GM13976 (cell line): ENCODE measurements at regions not wholly inside any gene's neighbourhood (a gene's known extent, or its start where the extent isn't known, plus 50 kb on each side); places are given as distances from the start of the nearest gene placed in this dataset.

Experiments used
- DNase-seq: peaks from one replicate; pipeline ENCODE4 v3.0.0; 2012; ENCODE audit warnings: low spot score
- CTCF ChIP-seq: IDR thresholded peaks from 2 replicates; pipeline ENCODE4 v1.5.1; 2012; ENCODE audit warnings: borderline replicate concordance, mild to moderate bottlenecking; ENCODE audit not compliant: insufficient read depth; ENCODE audit errors: extremely low read depth, missing control alignments, control extremely low read depth
- in situ Hi-C: fragments of 300-500 bp; cut with MboI; formaldehyde crosslinking; loops from one replicate; pipeline ENCODE4 v1.12.0; 2022; ENCODE audit warnings: low sequenced_read_pairs, mixed read lengths, inconsistent platforms; ENCODE audit not compliant: unreplicated experiment

- DNase-seq: peak; percentile 63
- no peak for TF ChIP-seq CTCF
- in situ Hi-C loops: no loop called here
Observed at GRCh38 chr2:8368463-8368862, 313.4 kb upstream of the ID2 start.

- in situ Hi-C loops: no loop called here
Observed at GRCh38 chr2:8369522-8369921, 312.3 kb upstream of the ID2 start.

GRCh38 chr2:8370258-8370802 is 311.5 kb upstream of the ID2 start:
- no peak for TF ChIP-seq CTCF
- in situ Hi-C loops: no loop called here
- DNase-seq: no peak

More at GRCh38 chr2:8369522-8369921, 312.3 kb upstream of the ID2 start:
- no peak for TF ChIP-seq CTCF
- no peak for DNase-seq

- DNase-seq: no peak
- in situ Hi-C loops: no loop called here
- no peak for TF ChIP-seq CTCF
Observed at GRCh38 chr2:8371653-8372052, 310.2 kb upstream of the ID2 start.

- in situ Hi-C loops: no loop called here
- DNase-seq: no peak
- TF ChIP-seq CTCF: no peak
Observed at GRCh38 chr2:8374782-8375181, 307.1 kb upstream of the ID2 start.

GRCh38 chr2:8376603-8377410 is 305.0 kb upstream of the ID2 start:
- DNase-seq: no peak
- in situ Hi-C loops: no loop called here
- TF ChIP-seq CTCF: no peak
